Chondrocyte (in vitro differentiated cells): ENCODE measurements at regions not wholly inside any gene's neighbourhood (a gene's known extent, or its start where the extent isn't known, plus 50 kb on each side); places are given as distances from the start of the nearest gene placed in this dataset.

Experiments
- DNase-seq: peaks from one replicate; pipeline ENCODE4 v3.0.0; 2021; ENCODE audit warnings: mixed read lengths, low spot score
- H3K27ac Mint-ChIP-seq: one replicate; pipeline ENCODE4 v1.8.0; 2021; ENCODE audit warnings: mild to moderate bottlenecking, moderate library complexity, mixed read lengths; ENCODE audit not compliant: unreplicated experiment
- H3K27me3 Mint-ChIP-seq: 2 replicates; pipeline ENCODE4 v1.8.0; 2021; ENCODE audit warnings: low read depth, mixed read lengths
- H3K36me3 Mint-ChIP-seq: 2 replicates; pipeline ENCODE4 v1.8.0; 2021; ENCODE audit warnings: low read depth, mixed read lengths
- H3K4me1 Mint-ChIP-seq: 2 replicates; pipeline ENCODE4 v1.8.0; 2021; ENCODE audit warnings: low read depth, mild to moderate bottlenecking, mixed read lengths
- H3K4me3 Mint-ChIP-seq: one replicate; pipeline ENCODE4 v1.8.0; 2021; ENCODE audit warnings: mild to moderate bottlenecking, moderate library complexity, mixed read lengths; ENCODE audit not compliant: unreplicated experiment
- H3K9me3 Mint-ChIP-seq: 2 replicates; pipeline ENCODE4 v1.8.0; 2021; ENCODE audit warnings: low read depth, mixed read lengths
- CTCF ChIP-seq: fragments of 200-600 bp; sonication (generic); IDR thresholded peaks from 2 replicates; pipeline ENCODE4 v1.5.0; 2021; ENCODE audit warnings: antibody characterized with exemption, mild to moderate bottlenecking, moderate library complexity

- no peak overlapping the region for H3K27ac Mint-ChIP-seq
- H3K36me3 Mint-ChIP-seq, result peaks cover 2% of the 10 kb centered on the region
- no peaks in the 10 kb centered on the region for H3K9me3 Mint-ChIP-seq
- no peak for TF ChIP-seq CTCF
- DNase-seq, result no peak
- H3K4me3 Mint-ChIP-seq, result no peak overlapping the region
- H3K27me3 Mint-ChIP-seq, result no peaks in the 10 kb centered on the region
- peaks cover 25% of the 10 kb centered on the region for H3K4me1 Mint-ChIP-seq
Observed at GRCh38 chr1:170866646-170867045, 68.7 kb upstream of the MROH9 start.

DNA sequence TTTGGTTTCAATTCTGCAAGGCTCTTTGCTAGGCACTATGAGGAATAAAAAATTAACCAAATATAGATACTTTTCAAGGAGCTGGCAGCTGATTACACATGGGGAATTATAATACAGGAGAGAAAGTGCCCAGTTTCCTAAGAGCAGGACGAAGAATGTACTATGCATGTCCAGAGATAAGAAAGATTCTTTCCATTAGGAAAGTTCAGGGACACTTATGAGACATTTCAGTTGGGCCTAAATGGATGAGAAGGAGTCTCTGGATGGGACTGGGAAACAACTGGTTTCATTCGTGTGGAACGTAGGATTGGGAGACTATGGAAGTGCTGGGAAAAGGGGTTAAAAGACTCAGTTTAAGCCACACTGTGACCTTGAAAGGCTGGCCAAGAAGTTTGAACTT lies 63.5 kb upstream of the MROH9 start:
- Mint-ChIP-seq H3K4me1 (peaks cover 13% of the 10 kb centered on the region), H3K4me3 (no peak overlapping the region), H3K36me3 (peaks cover 2% of the 10 kb centered on the region), H3K27ac (peak overlapping the region; percentile 27), H3K9me3 (no peaks in the 10 kb centered on the region), H3K27me3 (no peaks in the 10 kb centered on the region)
- no peak for DNase-seq
- no peak for TF ChIP-seq CTCF

DNA sequence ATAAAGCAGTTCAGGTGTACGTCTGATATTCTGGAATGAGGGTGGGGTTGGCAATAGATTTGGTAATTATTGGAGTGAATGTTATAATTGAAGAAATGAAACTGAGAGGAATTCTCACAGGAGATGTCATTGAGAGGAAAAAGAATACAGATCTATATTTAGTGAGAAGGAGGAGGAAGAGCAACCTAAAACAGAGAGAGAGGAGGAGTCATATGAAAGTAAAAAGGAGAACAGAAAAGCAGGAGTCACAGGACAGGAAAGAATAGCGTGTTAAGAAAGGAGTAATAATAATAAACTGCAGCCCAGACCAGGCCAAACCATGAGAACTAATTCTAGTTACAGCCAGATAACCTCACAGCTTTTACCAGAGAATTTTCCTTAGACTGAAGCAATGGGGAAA lies 62.7 kb upstream of the MROH9 start:
- Mint-ChIP-seq H3K27me3 (no peaks in the 10 kb centered on the region), H3K4me3 (no peak overlapping the region), H3K27ac (peak overlapping the region; percentile 5), H3K36me3 (peaks cover 2% of the 10 kb centered on the region), H3K9me3 (no peaks in the 10 kb centered on the region), H3K4me1 (peaks cover 13% of the 10 kb centered on the region)
- no peak for TF ChIP-seq CTCF
- DNase-seq, result no peak

DNA sequence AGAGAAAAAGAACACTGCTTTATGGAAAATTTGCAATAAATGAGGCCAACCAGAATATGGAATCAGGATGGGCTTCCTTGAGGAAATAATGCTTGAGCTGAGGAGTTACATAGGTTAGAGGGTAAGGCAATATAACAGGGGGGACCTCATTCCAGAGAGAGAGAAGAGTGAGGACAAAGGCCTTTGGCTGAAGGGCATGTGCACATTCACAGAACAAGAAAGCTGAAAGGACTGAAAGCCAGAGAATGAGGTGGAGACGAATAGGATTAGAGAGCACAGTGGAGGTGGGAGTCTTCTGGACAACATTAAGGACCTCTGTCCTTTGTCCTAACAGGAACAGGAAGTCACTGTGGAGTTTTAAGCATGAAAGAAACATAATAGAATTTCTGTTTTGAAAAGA lies 60.7 kb upstream of the MROH9 start:
- Mint-ChIP-seq H3K4me3 (no peak overlapping the region), H3K4me1 (peaks cover 13% of the 10 kb centered on the region), H3K9me3 (peaks cover 3% of the 10 kb centered on the region), H3K27me3 (no peaks in the 10 kb centered on the region), H3K27ac (no peak overlapping the region), H3K36me3 (no peaks in the 10 kb centered on the region)
- TF ChIP-seq CTCF, result no peak
- DNase-seq, result no peak

- H3K9me3 Mint-ChIP-seq, result peaks cover 6% of the 10 kb centered on the region
- H3K4me3 Mint-ChIP-seq, result peak overlapping the region; percentile 38
- H3K27me3 Mint-ChIP-seq, result no peaks in the 10 kb centered on the region
- H3K4me1 Mint-ChIP-seq, result peaks cover 18% of the 10 kb centered on the region
- no peak overlapping the region for H3K27ac Mint-ChIP-seq
- no peak for DNase-seq
- peak; percentile 92 for TF ChIP-seq CTCF
- no peaks in the 10 kb centered on the region for H3K36me3 Mint-ChIP-seq
Observed at GRCh38 chr1:170881268-170882265, 53.8 kb upstream of the MROH9 start.
